ENCODE measurements at regions not wholly inside any gene's neighbourhood (a gene's known extent, or its start where the extent isn't known, plus 50 kb on each side); places are given as distances from the start of the nearest gene placed in this dataset.
"Not testable (repeated sequence)": the region's sequence is repeated elsewhere in the genome, so short reads cannot be mapped to it uniquely, and the experiment has no call there.

- no peak for DNase-seq (ENCODE audit: low spot score)
These were observed 585.0 kb upstream of the CHAC2 start for GRCh38 chr2:53182601-53183000.

GRCh38 chr2:53181759-53182158 lies 585.8 kb upstream of the CHAC2 start:
- in situ Hi-C loops (cut with HindIII; ENCODE audit: low sequenced_read_pairs), result no loop called here
- DNase-seq (ENCODE audit: low spot score), result no peak

More at GRCh38 chr2:53182601-53183000, 585.0 kb upstream of the CHAC2 start:
- in situ Hi-C loops (cut with HindIII; ENCODE audit: low sequenced_read_pairs), result no loop called here

- in situ Hi-C loops (cut with HindIII; ENCODE audit: low sequenced_read_pairs), result no loop called here
These were observed 590.3 kb upstream of the CHAC2 start for GRCh38 chr2:53177327-53177726.

GRCh38 chr2:53174539-53174938 lies 593.1 kb upstream of the CHAC2 start:
- in situ Hi-C loops (cut with HindIII; ENCODE audit: low sequenced_read_pairs), result no loop called here
- no peak for DNase-seq (ENCODE audit: low spot score)

More at GRCh38 chr2:53177327-53177726, 590.3 kb upstream of the CHAC2 start:
- DNase-seq (ENCODE audit: low spot score), result no peak

GRCh38 chr2:53173698-53174455 lies 593.7 kb upstream of the CHAC2 start:
- DNase-seq (ENCODE audit: low spot score), result no peak
- in situ Hi-C loops (cut with HindIII; ENCODE audit: low sequenced_read_pairs), result no loop called here

GRCh38 chr2:53173091-53173490 lies 594.5 kb upstream of the CHAC2 start:
- DNase-seq (ENCODE audit: low spot score), result no peak
- in situ Hi-C loops (cut with HindIII; ENCODE audit: low sequenced_read_pairs), result no loop called here

- DNase-seq (ENCODE audit: low spot score), result no peak
- in situ Hi-C loops (cut with HindIII; ENCODE audit: low sequenced_read_pairs), result no loop called here
These were observed 597.1 kb upstream of the CHAC2 start for GRCh38 chr2:53170466-53170865.

- in situ Hi-C loops (cut with HindIII; ENCODE audit: low sequenced_read_pairs), result no loop called here
- DNase-seq (ENCODE audit: low spot score), result no peak
These were observed 600.4 kb upstream of the CHAC2 start for GRCh38 chr2:53167227-53167626.

GRCh38 chr2:53150146-53150545 lies 617.5 kb upstream of the CHAC2 start:
- in situ Hi-C loops (cut with HindIII; ENCODE audit: low sequenced_read_pairs), result no loop called here
- DNase-seq (ENCODE audit: low spot score), result no peak

GRCh38 chr2:53148221-53148620 lies 619.4 kb upstream of the CHAC2 start:
- no peak for DNase-seq (ENCODE audit: low spot score)
- in situ Hi-C loops (cut with HindIII; ENCODE audit: low sequenced_read_pairs), result no loop called here

GRCh38 chr2:53131416-53131815 lies 636.2 kb upstream of the CHAC2 start:
- in situ Hi-C loops (cut with HindIII; ENCODE audit: low sequenced_read_pairs), result no loop called here
- DNase-seq (ENCODE audit: low spot score), result no peak

GRCh38 chr2:53130441-53130943 lies 637.1 kb upstream of the CHAC2 start:
- DNase-seq (ENCODE audit: low spot score), result no peak
- in situ Hi-C loops (cut with HindIII; ENCODE audit: low sequenced_read_pairs), result no loop called here

GRCh38 chr2:53129851-53130250 lies 637.8 kb upstream of the CHAC2 start:
- in situ Hi-C loops (cut with HindIII; ENCODE audit: low sequenced_read_pairs), result no loop called here
- no peak for DNase-seq (ENCODE audit: low spot score)

GRCh38 chr2:53127061-53127650 lies 640.4 kb upstream of the CHAC2 start:
- in situ Hi-C loops (cut with HindIII; ENCODE audit: low sequenced_read_pairs), result no loop called here
- DNase-seq (ENCODE audit: low spot score), result no peak

GRCh38 chr2:53114991-53115390 lies 652.6 kb upstream of the CHAC2 start:
- DNase-seq (ENCODE audit: low spot score), result no peak
- in situ Hi-C loops (cut with HindIII; ENCODE audit: low sequenced_read_pairs), result no loop called here

- DNase-seq (ENCODE audit: low spot score), result no peak
- in situ Hi-C loops (cut with HindIII; ENCODE audit: low sequenced_read_pairs), result no loop called here
These were observed 653.0 kb upstream of the CHAC2 start for GRCh38 chr2:53114582-53114981.

GRCh38 chr2:53112408-53112807 lies 655.2 kb upstream of the CHAC2 start:
- in situ Hi-C loops (cut with HindIII; ENCODE audit: low sequenced_read_pairs); DNase-seq (ENCODE audit: low spot score): not testable (repeated sequence)

- DNase-seq (ENCODE audit: low spot score), result no peak
- in situ Hi-C loops (cut with HindIII; ENCODE audit: low sequenced_read_pairs), result no loop called here
These were observed 656.2 kb upstream of the CHAC2 start for GRCh38 chr2:53111406-53111805.

GRCh38 chr2:53111004-53111403 lies 656.6 kb upstream of the CHAC2 start:
- in situ Hi-C loops (cut with HindIII; ENCODE audit: low sequenced_read_pairs), result no loop called here
- no peak for DNase-seq (ENCODE audit: low spot score)

GRCh38 chr2:53108246-53108645 lies 659.4 kb upstream of the CHAC2 start:
- DNase-seq (ENCODE audit: low spot score), result no peak
- in situ Hi-C loops (cut with HindIII; ENCODE audit: low sequenced_read_pairs), result no loop called here

- DNase-seq (ENCODE audit: low spot score), result no peak
- in situ Hi-C loops (cut with HindIII; ENCODE audit: low sequenced_read_pairs), result no loop called here
These were observed 663.3 kb upstream of the CHAC2 start for GRCh38 chr2:53104263-53104662.

All from G401 (cell line).